ENCODE measurements at regions not wholly inside any gene's neighbourhood (a gene's known extent, or its start where the extent isn't known, plus 50 kb on each side); places are given as distances from the start of the nearest gene placed in this dataset.

GRCh38 chr17:79242873-79243602 lies 168.4 kb downstream of the ENGASE start:
- no peak overlapping the region for H3K4me3 ChIP-seq (ENCODE audit: low read length)
- POLR2A ChIA-PET (ENCODE audit: unreplicated experiment), result no interaction called here
- CTCF ChIA-PET, result no interaction called here
- no peak overlapping the region for H3K9ac ChIP-seq (ENCODE audit: low read length)
- H3K9me2 ChIP-seq (replicated peaks; ENCODE audit: low read length), result no peaks in the 10 kb centered on the region
- no peaks in the 10 kb centered on the region for H4K20me1 ChIP-seq (ENCODE audit: low read length)
- no peaks in the 10 kb centered on the region for H3K36me3 ChIP-seq (ENCODE audit: low read depth, low read length)
- DNase-seq, result no peak
- H3F3A ChIP-seq (ENCODE audit: low read length, unreplicated experiment), result no peaks in the 10 kb centered on the region
- TF ChIP-seq CTCF (conservative IDR thresholded peaks at IDR 0.05; ENCODE audit: low read depth, low read length) (no peak), EZH2 (IDR thresholded peaks at IDR 0.05; ENCODE audit: low read length, unreplicated experiment) (no peak), EZH2phosphoT487 (IDR thresholded peaks at IDR 0.05; ENCODE audit: borderline replicate concordance, low read length) (no peak)
- no peak overlapping the region for H2AFZ ChIP-seq (ENCODE audit: low read length)
- no peak overlapping the region for H3K27ac ChIP-seq (ENCODE audit: low read length)
- no peak for ATAC-seq
- H3K27me3 ChIP-seq (ENCODE audit: low read length), result peaks cover 93% of the 10 kb centered on the region
- intact Hi-C loops (cut with micrococcal nuclease), result no loop called here
- H3K4me1 ChIP-seq (ENCODE audit: insufficient read depth, low read length), result no peaks in the 10 kb centered on the region
- no peak overlapping the region for H3K4me2 ChIP-seq (ENCODE audit: low read length)
- no peaks in the 10 kb centered on the region for H3K79me2 ChIP-seq (ENCODE audit: low read length)
- no TSS peak for BruUV-seq (replicated peaks)
- H3K9me3 ChIP-seq (ENCODE audit: low read length), result no peaks in the 10 kb centered on the region

DNA sequence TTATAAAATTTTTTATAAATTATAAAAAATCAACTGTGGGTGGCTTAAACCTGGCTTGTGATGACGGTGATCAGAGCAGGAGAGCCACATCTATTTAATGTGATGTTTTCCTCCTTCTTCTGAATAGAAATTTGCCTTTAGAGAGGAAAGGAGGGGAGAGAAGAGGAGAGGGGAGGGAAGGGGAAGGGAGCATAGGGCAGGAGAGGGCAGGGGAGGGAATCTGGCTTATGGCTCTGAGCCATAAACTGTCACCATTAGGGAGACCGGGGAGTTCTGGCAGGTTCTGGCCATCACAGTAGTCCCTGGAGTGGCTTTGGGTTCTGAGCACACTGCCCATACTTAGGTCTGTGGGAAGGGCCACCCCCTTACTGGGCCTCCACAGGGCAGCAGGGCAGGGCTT lies 167.8 kb downstream of the ENGASE start:
- Histone ChIP-seq H3K27me3 (ENCODE audit: low read length) (peaks cover 93% of the 10 kb centered on the region), H3F3A (ENCODE audit: low read length, unreplicated experiment) (no peaks in the 10 kb centered on the region), H3K79me2 (ENCODE audit: low read length) (no peaks in the 10 kb centered on the region), H3K4me3 (ENCODE audit: low read length) (no peak overlapping the region), H3K4me2 (ENCODE audit: low read length) (no peak overlapping the region), H4K20me1 (ENCODE audit: low read length) (no peaks in the 10 kb centered on the region), H3K36me3 (ENCODE audit: low read depth, low read length) (no peaks in the 10 kb centered on the region), H3K9me3 (ENCODE audit: low read length) (no peaks in the 10 kb centered on the region), H2AFZ (ENCODE audit: low read length) (no peak overlapping the region), H3K27ac (ENCODE audit: low read length) (no peak overlapping the region), H3K4me1 (ENCODE audit: insufficient read depth, low read length) (no peaks in the 10 kb centered on the region), H3K9me2 (replicated peaks; ENCODE audit: low read length) (no peaks in the 10 kb centered on the region), H3K9ac (ENCODE audit: low read length) (no peak overlapping the region)
- POLR2A ChIA-PET (ENCODE audit: unreplicated experiment), result no interaction called here
- no TSS peak for BruUV-seq (replicated peaks)
- no peak for TF ChIP-seq EZH2phosphoT487 (IDR thresholded peaks at IDR 0.05; ENCODE audit: borderline replicate concordance, low read length)
- no peak for TF ChIP-seq CTCF (conservative IDR thresholded peaks at IDR 0.05; ENCODE audit: low read depth, low read length)
- no peak for TF ChIP-seq EZH2 (IDR thresholded peaks at IDR 0.05; ENCODE audit: low read length, unreplicated experiment)
- ATAC-seq (no peak), DNase-seq (no peak)
- intact Hi-C loops (cut with micrococcal nuclease), result no loop called here
- CTCF ChIA-PET, result no interaction called here

GRCh38 chr17:79241616-79242015 lies 167.0 kb downstream of the ENGASE start:
- Histone ChIP-seq H3K4me2 (ENCODE audit: low read length) (no peak overlapping the region), H3K9ac (ENCODE audit: low read length) (no peak overlapping the region), H3K79me2 (ENCODE audit: low read length) (no peaks in the 10 kb centered on the region), H3F3A (ENCODE audit: low read length, unreplicated experiment) (no peaks in the 10 kb centered on the region), H2AFZ (ENCODE audit: low read length) (no peak overlapping the region), H3K27ac (ENCODE audit: low read length) (no peak overlapping the region), H3K4me1 (ENCODE audit: insufficient read depth, low read length) (no peaks in the 10 kb centered on the region), H3K27me3 (ENCODE audit: low read length) (peaks cover 93% of the 10 kb centered on the region), H4K20me1 (ENCODE audit: low read length) (no peaks in the 10 kb centered on the region), H3K9me3 (ENCODE audit: low read length) (no peaks in the 10 kb centered on the region), H3K36me3 (ENCODE audit: low read depth, low read length) (no peaks in the 10 kb centered on the region), H3K4me3 (ENCODE audit: low read length) (no peak overlapping the region), H3K9me2 (replicated peaks; ENCODE audit: low read length) (no peaks in the 10 kb centered on the region)
- no peak for DNase-seq
- BruUV-seq (replicated peaks), result no TSS peak
- TF ChIP-seq EZH2phosphoT487 (IDR thresholded peaks at IDR 0.05; ENCODE audit: borderline replicate concordance, low read length), result no peak
- TF ChIP-seq CTCF (conservative IDR thresholded peaks at IDR 0.05; ENCODE audit: low read depth, low read length), result no peak
- TF ChIP-seq EZH2 (IDR thresholded peaks at IDR 0.05; ENCODE audit: low read length, unreplicated experiment), result no peak
- intact Hi-C loops (cut with micrococcal nuclease), result no loop called here
- ChIA-PET CTCF (no interaction called here), POLR2A (ENCODE audit: unreplicated experiment) (no interaction called here)
- no peak for ATAC-seq
